ENCODE measurements at regions not wholly inside any gene's neighbourhood (a gene's known extent, or its start where the extent isn't known, plus 50 kb on each side); places are given as distances from the start of the nearest gene placed in this dataset.

DNA sequence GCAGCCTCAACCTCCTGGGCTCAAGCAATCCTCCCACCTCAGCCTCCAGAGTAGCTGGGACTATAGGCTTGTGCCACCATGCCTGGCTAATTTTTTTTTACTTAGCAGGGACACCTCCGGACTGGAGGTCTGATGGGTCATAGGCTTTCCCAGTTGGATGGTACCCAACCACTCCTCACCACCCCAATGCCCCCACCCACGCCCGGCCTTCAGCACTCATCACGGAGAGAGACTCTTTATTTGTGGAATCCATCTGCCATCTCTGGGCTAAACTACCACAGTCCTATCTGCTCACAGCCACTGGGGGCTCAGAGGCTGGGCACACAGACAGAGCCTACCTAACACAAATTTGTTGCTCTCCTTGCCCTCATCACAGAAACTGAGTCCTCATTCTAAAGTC is 58.3 kb upstream of the STXBP1 start:
- no peak for DNase-seq (ENCODE audit: low read depth, low spot score)

GRCh38 chr9:127554966-127555839 is 56.9 kb upstream of the STXBP1 start:
- no peak for DNase-seq (ENCODE audit: low read depth, low spot score)

- DNase-seq (ENCODE audit: low read depth, low spot score): no peak
Observed at GRCh38 chr9:127555840-127556820, 55.9 kb upstream of the STXBP1 start.

DNA sequence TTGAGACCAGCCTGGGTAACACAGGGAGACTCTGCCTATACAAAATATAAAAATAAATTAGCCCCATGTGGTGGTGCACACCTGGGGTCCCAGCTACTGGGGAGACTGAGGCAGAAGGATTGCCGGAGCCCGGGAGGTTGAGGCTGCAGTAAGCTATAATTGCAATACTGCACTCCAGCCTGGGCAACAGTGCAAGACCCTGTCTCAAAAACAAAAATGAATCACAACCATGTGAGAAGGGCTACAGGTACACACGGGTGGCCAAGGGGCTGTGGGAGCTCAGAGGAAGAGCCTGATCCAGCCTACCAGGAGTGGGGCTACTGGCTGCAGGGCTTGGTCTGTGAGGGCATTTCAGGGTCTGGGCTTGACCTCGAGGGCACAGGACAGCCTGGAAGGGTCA is 55.2 kb upstream of the STXBP1 start:
- no peak for DNase-seq (ENCODE audit: low read depth, low spot score)

- DNase-seq (ENCODE audit: low read depth, low spot score): no peak
Observed at GRCh38 chr9:127557466-127557869, 54.6 kb upstream of the STXBP1 start.

GRCh38 chr9:127557998-127558546 is 54.0 kb upstream of the STXBP1 start:
- DNase-seq (ENCODE audit: low read depth, low spot score): no peak

GRCh38 chr9:127558581-127559246 is 53.4 kb upstream of the STXBP1 start:
- no peak for DNase-seq (ENCODE audit: low read depth, low spot score)

GRCh38 chr9:127559247-127559680 is 52.8 kb upstream of the STXBP1 start:
- no peak for DNase-seq (ENCODE audit: low read depth, low spot score)

DNA sequence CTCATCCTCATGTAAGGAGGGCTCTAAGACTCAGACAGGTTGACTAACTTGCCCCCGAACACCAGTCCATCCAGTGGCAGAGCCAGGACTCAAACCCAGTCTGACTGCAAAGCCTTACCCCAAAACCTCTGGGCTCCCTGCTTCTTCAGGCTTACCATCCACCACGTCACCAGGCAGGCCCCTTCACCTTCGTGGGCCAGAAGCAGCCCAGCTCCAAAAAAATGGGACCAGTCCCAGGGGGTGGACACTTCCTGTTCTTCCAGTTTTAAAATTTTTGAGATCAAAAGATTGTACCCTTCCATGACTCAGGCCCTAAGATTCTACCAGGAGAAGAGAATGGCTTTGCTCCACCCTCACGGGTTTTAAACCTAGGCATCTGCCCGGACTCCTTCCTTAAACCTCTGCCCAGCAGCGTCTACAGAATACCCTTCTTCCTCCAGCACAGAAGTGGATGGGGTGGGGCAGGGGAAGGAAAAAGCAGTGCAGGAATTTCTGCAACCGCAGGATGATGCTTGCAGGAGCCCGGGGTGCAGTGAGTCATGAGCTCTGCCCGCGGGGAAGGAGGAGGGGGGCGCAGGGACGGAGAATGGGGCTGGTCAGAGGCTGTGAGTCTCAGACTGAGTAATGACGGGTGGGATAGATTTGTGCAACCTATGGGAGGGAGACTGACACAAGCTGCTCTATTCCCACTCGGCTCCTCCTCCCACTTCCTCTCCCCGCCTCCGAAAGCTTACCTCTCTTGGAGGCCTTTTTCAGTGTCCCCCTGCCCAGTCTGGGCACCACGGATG is 50.4 kb upstream of the STXBP1 start:
- peak; percentile 98 for DNase-seq (ENCODE audit: low read depth, low spot score)

All from brain pericyte (primary cell).